ENCODE measurements at regions not wholly inside any gene's neighbourhood (a gene's known extent, or its start where the extent isn't known, plus 50 kb on each side); places are given as distances from the start of the nearest gene placed in this dataset.

DNA sequence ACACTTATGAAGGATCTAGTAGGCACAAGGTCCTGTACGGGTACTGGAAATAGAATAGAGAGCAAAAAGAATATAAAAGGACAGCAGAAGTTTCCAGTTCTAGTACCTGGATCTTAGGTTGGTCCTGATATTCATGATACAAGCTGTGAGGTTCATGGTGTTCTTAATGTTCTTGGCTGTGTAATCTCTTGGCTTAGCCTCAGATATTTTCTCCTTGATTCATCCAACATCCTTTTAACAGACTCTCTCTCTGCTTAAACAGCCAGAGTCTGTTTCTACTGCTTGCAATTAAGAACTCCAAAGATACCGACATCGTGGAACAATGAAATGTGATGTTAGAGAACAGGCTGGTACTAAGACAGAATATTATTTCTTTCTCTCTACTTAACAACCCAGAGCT lies 49.9 kb downstream of the CNTN3 start:
- no peaks in the 10 kb centered on the region for H3K27me3 Mint-ChIP-seq (ENCODE audit: low read depth)
- H3K27ac Mint-ChIP-seq: no peak overlapping the region
- ChIA-PET CTCF (no interaction called here), POLR2A (no interaction called here)
- H3K4me3 Mint-ChIP-seq: no peak overlapping the region
- ATAC-seq (no peak), DNase-seq (no peak)
- H3K9me3 Mint-ChIP-seq (ENCODE audit: insufficient read depth): peaks cover 8% of the 10 kb centered on the region
- no peaks in the 10 kb centered on the region for H3K36me3 Mint-ChIP-seq (ENCODE audit: low read depth)
- H3K4me1 Mint-ChIP-seq (ENCODE audit: low read depth): no peaks in the 10 kb centered on the region

DNA sequence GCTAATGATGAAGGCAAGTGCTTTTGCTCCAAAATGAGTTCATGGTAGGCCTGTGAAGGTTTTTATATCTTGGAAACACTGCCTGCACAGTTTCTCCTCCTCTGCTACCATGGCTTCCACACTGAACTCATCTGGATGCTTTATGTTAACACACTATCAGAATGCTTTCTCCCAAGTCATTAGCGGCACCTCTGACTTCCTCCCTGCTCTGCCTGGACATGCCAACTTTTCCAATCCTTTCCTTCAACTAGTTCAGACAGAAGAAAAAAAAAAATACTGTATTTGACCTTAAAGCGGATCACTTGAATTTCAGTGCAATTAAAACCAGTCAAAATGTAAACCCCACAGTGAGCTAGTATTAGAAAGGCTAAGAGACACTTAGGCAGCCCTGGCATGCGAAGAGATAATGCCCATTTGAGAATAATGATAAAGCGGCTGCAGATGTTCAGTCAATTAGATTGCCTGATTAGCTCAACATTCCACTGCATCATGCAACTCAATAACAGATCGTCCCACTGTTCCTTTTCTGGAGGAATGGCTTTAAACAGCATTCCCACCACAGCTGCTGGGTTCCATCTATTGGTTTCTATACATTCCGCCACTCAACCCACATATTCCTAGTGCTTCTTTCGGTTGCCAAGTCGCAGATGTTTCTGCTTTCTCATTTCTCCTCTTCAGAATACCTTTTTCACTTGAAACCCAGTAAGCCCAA lies 51.7 kb downstream of the CNTN3 start:
- H3K4me1 Mint-ChIP-seq (ENCODE audit: low read depth): no peaks in the 10 kb centered on the region
- H3K27me3 Mint-ChIP-seq (ENCODE audit: low read depth): no peaks in the 10 kb centered on the region
- ATAC-seq (no peak), DNase-seq (no peak)
- H3K27ac Mint-ChIP-seq: no peak overlapping the region
- ChIA-PET POLR2A (no interaction called here), CTCF (no interaction called here)
- H3K9me3 Mint-ChIP-seq (ENCODE audit: insufficient read depth): peaks cover 5% of the 10 kb centered on the region
- H3K4me3 Mint-ChIP-seq: no peak overlapping the region
- H3K36me3 Mint-ChIP-seq (ENCODE audit: low read depth): no peaks in the 10 kb centered on the region

DNA sequence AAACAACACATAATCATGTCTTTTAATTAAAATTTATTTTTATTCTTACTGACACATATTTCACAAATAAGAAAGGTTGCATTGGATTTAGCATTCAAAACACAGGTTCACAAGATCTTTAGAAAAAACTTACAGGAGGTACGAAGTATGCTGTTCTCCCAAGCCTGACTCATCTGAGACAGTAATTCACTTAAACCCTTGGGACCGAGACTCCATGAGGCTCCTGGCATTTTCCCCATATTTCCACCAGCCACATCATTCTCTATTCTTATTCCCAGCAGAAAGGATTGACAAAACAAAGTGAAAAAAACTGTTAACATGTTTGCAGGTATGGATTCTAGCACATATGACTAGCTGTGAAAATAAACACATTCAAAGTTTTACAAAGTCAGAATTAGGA lies 52.6 kb downstream of the CNTN3 start:
- H3K9me3 Mint-ChIP-seq (ENCODE audit: insufficient read depth): peaks cover 9% of the 10 kb centered on the region
- H3K36me3 Mint-ChIP-seq (ENCODE audit: low read depth): no peaks in the 10 kb centered on the region
- ChIA-PET POLR2A (no interaction called here), CTCF (no interaction called here)
- no peak for ATAC-seq
- H3K4me3 Mint-ChIP-seq: no peak overlapping the region
- H3K27ac Mint-ChIP-seq: no peak overlapping the region
- no peaks in the 10 kb centered on the region for H3K27me3 Mint-ChIP-seq (ENCODE audit: low read depth)
- H3K4me1 Mint-ChIP-seq (ENCODE audit: low read depth): no peaks in the 10 kb centered on the region
- no peak for DNase-seq

DNA sequence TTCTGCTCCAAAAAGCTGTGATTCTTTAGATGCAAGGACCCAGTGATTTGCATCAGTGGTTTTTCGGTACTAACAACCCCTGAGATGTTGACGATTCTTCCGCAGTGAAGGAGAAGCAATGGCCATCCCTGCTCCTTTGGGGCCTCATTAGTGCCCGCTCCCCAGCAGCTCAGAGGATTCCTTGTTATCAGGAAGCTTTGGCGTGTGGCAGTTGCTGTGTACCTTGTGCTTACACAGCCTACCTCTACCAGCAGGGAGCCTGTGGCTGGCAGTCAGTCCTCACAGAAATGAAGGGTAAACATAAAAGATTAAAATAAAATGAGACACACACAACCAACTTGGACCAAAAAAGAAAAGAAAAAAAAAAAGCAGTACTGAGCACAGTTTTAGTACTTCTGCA lies 55.2 kb downstream of the CNTN3 start:
- Mint-ChIP-seq H3K36me3 (ENCODE audit: low read depth) (no peaks in the 10 kb centered on the region), H3K9me3 (ENCODE audit: insufficient read depth) (peaks cover 9% of the 10 kb centered on the region), H3K4me1 (ENCODE audit: low read depth) (no peaks in the 10 kb centered on the region), H3K27ac (no peak overlapping the region), H3K27me3 (ENCODE audit: low read depth) (no peaks in the 10 kb centered on the region), H3K4me3 (no peak overlapping the region)
- DNase-seq: no peak
- POLR2A ChIA-PET: interaction anchor here (0.6 kb wide), 1 partner anchor 587 kb away, joined by 3 read pairs; no protein-coding TSS in a partner anchor
- no peak for ATAC-seq
- CTCF ChIA-PET: no interaction called here

DNA sequence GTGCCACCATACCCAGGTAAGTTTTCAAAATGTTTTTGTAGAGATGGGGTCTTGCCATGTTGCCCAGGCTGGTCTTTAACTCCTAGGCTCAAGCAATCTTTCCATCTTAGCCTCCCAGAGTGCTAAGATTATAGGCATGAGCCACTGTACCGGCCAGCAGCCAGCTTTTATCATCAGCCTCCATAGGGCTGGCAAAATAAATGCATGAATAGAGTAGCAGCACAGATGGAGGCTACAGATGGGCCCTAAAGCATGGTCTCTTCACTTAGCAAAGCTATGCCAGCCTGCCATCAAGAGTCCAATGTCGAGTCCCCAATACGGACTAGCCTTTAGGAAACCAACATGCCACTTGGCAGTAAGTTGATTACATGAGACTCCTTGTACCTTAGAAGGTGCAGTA lies 63.8 kb downstream of the CNTN3 start:
- Mint-ChIP-seq H3K9me3 (ENCODE audit: insufficient read depth) (peaks cover 13% of the 10 kb centered on the region), H3K4me3 (no peak overlapping the region), H3K36me3 (ENCODE audit: low read depth) (no peaks in the 10 kb centered on the region), H3K4me1 (ENCODE audit: low read depth) (no peaks in the 10 kb centered on the region), H3K27ac (no peak overlapping the region), H3K27me3 (ENCODE audit: low read depth) (no peaks in the 10 kb centered on the region)
- POLR2A ChIA-PET: no interaction called here
- DNase-seq: no peak
- CTCF ChIA-PET: no interaction called here
- no peak for ATAC-seq

DNA sequence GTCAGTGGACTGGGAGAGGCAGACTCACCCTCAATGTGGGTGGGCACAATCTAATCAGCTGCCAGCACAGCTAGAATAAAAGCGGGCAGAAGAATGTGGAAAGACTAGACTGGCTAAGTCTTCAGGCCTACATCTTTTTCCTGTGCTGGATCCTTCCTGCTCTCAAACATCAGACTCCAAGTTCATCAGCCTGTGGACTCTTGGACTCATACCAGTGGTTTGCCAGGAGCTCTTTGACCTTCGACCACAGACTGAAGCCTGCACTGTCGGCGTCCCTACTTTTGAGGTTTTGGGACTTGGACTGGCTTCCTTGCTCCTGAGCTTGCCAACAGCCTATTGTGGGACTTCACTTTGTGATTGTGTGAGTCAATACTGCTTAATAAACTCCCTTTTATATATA lies 68.0 kb downstream of the CNTN3 start:
- Mint-ChIP-seq H3K4me3 (no peak overlapping the region), H3K27ac (no peak overlapping the region), H3K4me1 (ENCODE audit: low read depth) (no peaks in the 10 kb centered on the region), H3K9me3 (ENCODE audit: insufficient read depth) (peaks cover 17% of the 10 kb centered on the region), H3K27me3 (ENCODE audit: low read depth) (no peaks in the 10 kb centered on the region), H3K36me3 (ENCODE audit: low read depth) (no peaks in the 10 kb centered on the region)
- ChIA-PET CTCF (no interaction called here), POLR2A (no interaction called here)
- DNase-seq (no peak), ATAC-seq (no peak)

DNA sequence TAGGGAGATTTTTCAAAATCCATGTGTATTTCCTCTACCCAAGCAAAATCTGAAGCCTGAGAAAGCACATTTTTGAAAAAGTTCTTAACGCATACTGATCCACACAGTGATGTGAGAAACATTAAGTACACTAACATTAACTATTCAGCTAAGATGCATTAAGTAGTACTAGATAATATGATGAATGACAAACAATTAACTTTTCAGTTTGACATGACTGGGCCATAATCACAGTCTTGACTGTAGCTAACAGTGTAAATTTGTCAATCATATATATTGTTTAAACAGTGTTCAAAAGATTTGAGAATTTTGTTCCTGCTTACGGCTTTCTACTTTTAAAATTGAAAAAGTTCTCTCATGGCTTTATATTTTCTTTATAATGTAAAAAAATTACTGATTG lies 72.0 kb downstream of the CNTN3 start:
- CTCF ChIA-PET: no interaction called here
- H3K27me3 Mint-ChIP-seq (ENCODE audit: low read depth): no peaks in the 10 kb centered on the region
- H3K4me1 Mint-ChIP-seq (ENCODE audit: low read depth): no peaks in the 10 kb centered on the region

DNA sequence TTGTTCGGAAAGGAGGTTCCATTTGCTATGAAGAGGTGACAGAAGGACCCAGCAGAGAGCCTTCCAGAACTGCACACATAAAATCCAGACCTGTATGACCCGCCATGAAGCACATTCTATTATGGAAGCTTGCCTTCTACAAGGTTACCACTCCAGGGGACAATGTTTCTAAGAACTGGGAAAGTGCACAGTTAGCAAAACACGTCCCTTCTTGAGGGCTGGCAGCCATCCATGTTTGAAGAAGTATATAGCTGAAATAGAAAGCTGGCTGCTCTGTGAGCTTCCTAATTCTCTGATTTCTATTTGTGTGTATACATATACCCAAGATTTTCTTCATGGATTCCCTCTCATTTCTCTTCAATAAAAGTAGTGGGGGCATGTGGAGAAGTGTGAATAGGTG lies 74.6 kb downstream of the CNTN3 start:
- DNase-seq: no peak
- peaks cover 7% of the 10 kb centered on the region for H3K9me3 Mint-ChIP-seq (ENCODE audit: insufficient read depth)
- CTCF ChIA-PET: no interaction called here
- H3K36me3 Mint-ChIP-seq (ENCODE audit: low read depth): no peaks in the 10 kb centered on the region
- H3K27ac Mint-ChIP-seq: no peak overlapping the region
- no peak for ATAC-seq
- no peak overlapping the region for H3K4me3 Mint-ChIP-seq
- no peaks in the 10 kb centered on the region for H3K27me3 Mint-ChIP-seq (ENCODE audit: low read depth)
- POLR2A ChIA-PET: no interaction called here
- no peaks in the 10 kb centered on the region for H3K4me1 Mint-ChIP-seq (ENCODE audit: low read depth)

More for the DNA sequence above, 72.0 kb downstream of the CNTN3 start:
- ATAC-seq (no peak), DNase-seq (no peak)
- no peak overlapping the region for H3K27ac Mint-ChIP-seq
- POLR2A ChIA-PET: no interaction called here
- H3K4me3 Mint-ChIP-seq: no peak overlapping the region
- no peaks in the 10 kb centered on the region for H3K36me3 Mint-ChIP-seq (ENCODE audit: low read depth)
- peaks cover 7% of the 10 kb centered on the region for H3K9me3 Mint-ChIP-seq (ENCODE audit: insufficient read depth)

DNA sequence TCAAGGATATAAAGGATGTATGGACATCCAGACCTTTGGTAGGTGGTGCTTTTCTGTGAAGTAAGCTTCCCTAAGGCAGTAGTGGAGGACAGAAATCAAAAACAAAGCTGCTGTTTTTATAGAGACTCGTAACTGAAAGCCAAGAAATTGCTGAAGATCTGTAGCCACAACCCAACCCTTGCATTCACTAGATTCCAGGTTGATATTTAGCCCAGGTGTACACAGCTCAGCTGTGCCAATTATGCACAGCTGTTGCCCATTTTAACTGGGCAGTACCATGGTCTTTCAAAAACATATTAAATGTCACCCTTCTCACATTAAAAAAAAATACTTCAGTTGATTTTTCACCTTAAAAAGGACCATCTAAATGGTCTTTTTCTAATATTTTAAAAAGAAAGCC lies 75.8 kb downstream of the CNTN3 start:
- H3K9me3 Mint-ChIP-seq (ENCODE audit: insufficient read depth): no peaks in the 10 kb centered on the region
- CTCF ChIA-PET: no interaction called here
- no peak overlapping the region for H3K4me3 Mint-ChIP-seq
- H3K27ac Mint-ChIP-seq: no peak overlapping the region
- H3K4me1 Mint-ChIP-seq (ENCODE audit: low read depth): no peaks in the 10 kb centered on the region
- DNase-seq (no peak), ATAC-seq (no peak)
- no peaks in the 10 kb centered on the region for H3K27me3 Mint-ChIP-seq (ENCODE audit: low read depth)
- POLR2A ChIA-PET: no interaction called here
- no peaks in the 10 kb centered on the region for H3K36me3 Mint-ChIP-seq (ENCODE audit: low read depth)

DNA sequence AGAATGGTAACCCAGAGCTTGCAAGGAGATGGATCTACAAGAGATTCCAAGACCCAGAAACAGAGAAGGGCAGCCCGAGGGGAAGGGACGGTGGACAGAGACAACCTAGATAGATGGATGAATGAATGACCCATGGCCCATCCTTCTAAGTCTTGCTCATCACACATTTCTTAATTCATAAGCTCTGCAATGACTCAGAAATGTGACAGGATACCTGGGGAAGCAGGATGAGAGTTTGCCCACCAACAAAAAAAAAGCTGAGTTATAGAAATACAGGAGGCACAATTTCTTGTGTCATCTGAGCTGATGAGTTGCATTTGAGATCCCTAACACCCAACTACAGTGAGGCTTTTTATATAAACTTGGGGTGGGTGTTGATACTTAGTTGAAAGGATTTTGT lies 76.6 kb downstream of the CNTN3 start:
- POLR2A ChIA-PET: no interaction called here
- ATAC-seq (no peak), DNase-seq (no peak)
- H3K9me3 Mint-ChIP-seq (ENCODE audit: insufficient read depth): no peaks in the 10 kb centered on the region
- no peaks in the 10 kb centered on the region for H3K4me1 Mint-ChIP-seq (ENCODE audit: low read depth)
- H3K27ac Mint-ChIP-seq: no peak overlapping the region
- no peaks in the 10 kb centered on the region for H3K27me3 Mint-ChIP-seq (ENCODE audit: low read depth)
- CTCF ChIA-PET: no interaction called here
- H3K4me3 Mint-ChIP-seq: no peak overlapping the region
- no peaks in the 10 kb centered on the region for H3K36me3 Mint-ChIP-seq (ENCODE audit: low read depth)

DNA sequence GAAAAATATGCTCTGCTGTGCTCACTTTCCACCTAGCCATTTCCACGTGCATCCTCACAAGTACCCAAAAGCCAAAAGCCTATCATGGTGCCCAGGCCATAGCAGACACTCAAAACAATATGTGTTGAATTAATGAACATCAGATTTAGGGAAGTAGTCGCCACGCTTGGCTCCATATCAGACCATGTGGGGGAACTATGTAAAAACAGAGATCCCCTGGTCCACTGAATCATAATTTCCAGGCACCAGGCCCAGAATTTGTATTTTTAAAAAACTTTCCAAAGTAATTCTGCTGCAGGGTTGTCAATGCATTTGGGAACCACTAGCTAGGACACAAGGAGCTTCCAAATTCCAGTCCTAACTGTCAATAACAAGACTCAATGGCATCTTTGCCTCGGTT lies 77.3 kb downstream of the CNTN3 start:
- ATAC-seq (no peak), DNase-seq (no peak)
- Mint-ChIP-seq H3K27ac (no peak overlapping the region), H3K36me3 (ENCODE audit: low read depth) (no peaks in the 10 kb centered on the region), H3K4me1 (ENCODE audit: low read depth) (no peaks in the 10 kb centered on the region), H3K4me3 (no peak overlapping the region), H3K9me3 (ENCODE audit: insufficient read depth) (peaks cover 5% of the 10 kb centered on the region), H3K27me3 (ENCODE audit: low read depth) (no peaks in the 10 kb centered on the region)
- CTCF ChIA-PET: no interaction called here
- POLR2A ChIA-PET: no interaction called here

DNA sequence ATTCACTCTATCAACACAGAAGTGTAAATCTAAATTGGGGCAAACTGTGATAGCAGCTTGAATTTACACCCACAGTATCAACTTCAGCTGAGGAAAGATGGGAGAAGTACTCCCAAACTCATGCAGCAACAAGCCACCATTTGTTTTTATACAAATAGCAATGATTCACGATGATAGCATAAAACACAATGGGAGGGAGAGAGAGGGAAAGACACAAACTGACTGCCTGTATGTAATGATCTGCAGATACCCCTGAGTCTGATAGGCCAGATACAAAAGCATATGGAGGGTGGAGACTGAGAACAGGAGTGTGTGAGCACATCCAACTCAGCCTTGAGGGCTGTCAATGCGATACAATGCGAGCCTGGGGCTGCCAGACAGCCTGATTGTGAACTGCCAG lies 79.2 kb downstream of the CNTN3 start:
- no peak for DNase-seq
- ChIA-PET POLR2A (no interaction called here), CTCF (no interaction called here)
- Mint-ChIP-seq H3K9me3 (ENCODE audit: insufficient read depth) (peaks cover 10% of the 10 kb centered on the region), H3K4me3 (no peak overlapping the region), H3K36me3 (ENCODE audit: low read depth) (no peaks in the 10 kb centered on the region), H3K27ac (no peak overlapping the region), H3K4me1 (ENCODE audit: low read depth) (no peaks in the 10 kb centered on the region), H3K27me3 (ENCODE audit: low read depth) (no peaks in the 10 kb centered on the region)
- no peak for ATAC-seq

DNA sequence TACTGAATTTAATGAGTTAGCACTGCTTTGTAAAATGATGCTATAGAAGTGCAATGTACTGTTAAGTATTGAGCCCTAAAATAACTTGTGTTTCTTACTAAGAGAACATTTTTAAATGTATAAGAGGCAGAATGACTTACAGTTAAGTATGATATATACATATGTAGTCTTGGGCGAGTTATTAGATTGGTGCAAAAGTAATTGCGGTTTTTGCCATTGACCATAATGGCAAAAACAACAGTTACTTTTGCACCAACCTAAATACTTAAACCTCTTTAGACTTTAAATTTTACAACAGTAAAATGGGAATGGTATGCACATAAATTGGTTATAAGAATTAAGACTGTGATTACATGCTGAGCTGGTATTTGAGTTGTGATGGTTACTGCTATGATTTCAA lies 79.8 kb downstream of the CNTN3 start:
- Mint-ChIP-seq H3K27me3 (ENCODE audit: low read depth) (no peaks in the 10 kb centered on the region), H3K4me3 (no peak overlapping the region), H3K36me3 (ENCODE audit: low read depth) (no peaks in the 10 kb centered on the region), H3K9me3 (ENCODE audit: insufficient read depth) (peaks cover 11% of the 10 kb centered on the region), H3K27ac (no peak overlapping the region), H3K4me1 (ENCODE audit: low read depth) (no peaks in the 10 kb centered on the region)
- no peak for DNase-seq
- POLR2A ChIA-PET: no interaction called here
- CTCF ChIA-PET: no interaction called here
- ATAC-seq: no peak
